Gastrocnemius medialis (tissue), 4 donors: ENCODE measurements at regions not wholly inside any gene's neighbourhood (a gene's known extent, or its start where the extent isn't known, plus 50 kb on each side); places are given as distances from the start of the nearest gene placed in this dataset.
A peak's percentile ranks its signal among the peaks of the same experiment; 100 is the strongest.

Experiments used
- POLR2A ChIP-seq, 2 donors: fragments of 450-650 bp; IDR thresholded peaks; one replicate each; pipeline ENCODE4 v1.6.1; 2017; ENCODE audit warnings: antibody characterized with exemption in 2 of 2, mild to moderate bottlenecking in 2 of 2, moderate library complexity in 2 of 2
- TF ChIP-seq, protein P1 (sequence below), 5 experiments: fragments of 450-650 bp in 3 of 5; fragments of 200-600 bp in 2 of 5; sonication (generic) in 2 of 5; IDR thresholded peaks in 4 of 5; conservative IDR thresholded peaks in 1 of 5; 1 replicate in 4 of 5; 2 replicates in 1 of 5; pipeline ENCODE4 v1.5.1; 2016 to 2019; ENCODE audit warnings: antibody characterized with exemption in 5 of 5, mild to moderate bottlenecking in 3 of 5, moderate library complexity in 3 of 5

GRCh38 chr1:51044834-51045233 is 57.2 kb upstream of the C1orf185 start:
- TF ChIP-seq, protein P1, sequence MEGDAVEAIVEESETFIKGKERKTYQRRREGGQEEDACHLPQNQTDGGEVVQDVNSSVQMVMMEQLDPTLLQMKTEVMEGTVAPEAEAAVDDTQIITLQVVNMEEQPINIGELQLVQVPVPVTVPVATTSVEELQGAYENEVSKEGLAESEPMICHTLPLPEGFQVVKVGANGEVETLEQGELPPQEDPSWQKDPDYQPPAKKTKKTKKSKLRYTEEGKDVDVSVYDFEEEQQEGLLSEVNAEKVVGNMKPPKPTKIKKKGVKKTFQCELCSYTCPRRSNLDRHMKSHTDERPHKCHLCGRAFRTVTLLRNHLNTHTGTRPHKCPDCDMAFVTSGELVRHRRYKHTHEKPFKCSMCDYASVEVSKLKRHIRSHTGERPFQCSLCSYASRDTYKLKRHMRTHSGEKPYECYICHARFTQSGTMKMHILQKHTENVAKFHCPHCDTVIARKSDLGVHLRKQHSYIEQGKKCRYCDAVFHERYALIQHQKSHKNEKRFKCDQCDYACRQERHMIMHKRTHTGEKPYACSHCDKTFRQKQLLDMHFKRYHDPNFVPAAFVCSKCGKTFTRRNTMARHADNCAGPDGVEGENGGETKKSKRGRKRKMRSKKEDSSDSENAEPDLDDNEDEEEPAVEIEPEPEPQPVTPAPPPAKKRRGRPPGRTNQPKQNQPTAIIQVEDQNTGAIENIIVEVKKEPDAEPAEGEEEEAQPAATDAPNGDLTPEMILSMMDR (IDR thresholded peaks at IDR 0.05 in 4 of 5, conservative IDR thresholded peaks at IDR 0.05 in 1 of 5) = peak; percentile 17 to 53 (median 48)
- no peak for TF ChIP-seq POLR2A (IDR thresholded peaks at IDR 0.05)
